Stomach (tissue), 8 donors: ENCODE measurements at regions not wholly inside any gene's neighbourhood (a gene's known extent, or its start where the extent isn't known, plus 50 kb on each side); places are given as distances from the start of the nearest gene placed in this dataset.

Experiments
- DNase-seq, 2 donors: peaks; one replicate each; pipeline versions ENCODE4 v3.0.0 to v3.0.0-alpha.2; 2013 to 2019
- H3K27ac ChIP-seq, 5 donors: fragments of 200-600 bp in 4 of 5; sonication (generic) in 4 of 5; one replicate each; pipeline ENCODE4 v1.5.1; 2013 to 2019; ENCODE audit warnings: mild to moderate bottlenecking in 1 of 5, moderate library complexity in 1 of 5
- H3K27me3 ChIP-seq, 3 donors: fragments of 200-600 bp; sonication (generic); one replicate each; pipeline ENCODE4 v1.5.1; 2017 to 2019; ENCODE audit warnings: mixed run types in 1 of 3
- H3K36me3 ChIP-seq, 4 donors: fragments of 200-600 bp; sonication (generic); 1 replicate in 3 of 4; 2 replicates in 1 of 4; pipeline ENCODE4 v1.5.1; 2016 to 2019
- H3K4me1 ChIP-seq, 4 donors: fragments of 200-600 bp; sonication (generic); one replicate each; pipeline ENCODE4 v1.5.1; 2016 to 2019
- H3K4me3 ChIP-seq, 4 donors: fragments of 200-600 bp; sonication (generic) in 3 of 4; one replicate each; pipeline ENCODE4 v1.5.1; 2016 to 2019; ENCODE audit warnings: mild to moderate bottlenecking in 1 of 4
- H3K9me3 ChIP-seq, 4 donors: fragments of 200-600 bp; sonication (generic); one replicate each; pipeline ENCODE4 v1.5.1; 2016 to 2019
- CTCF ChIP-seq, 7 experiments: fragments of 450-650 bp in 4 of 7; fragments of 200-600 bp in 3 of 7; sonication (generic) in 3 of 7; IDR thresholded peaks; one replicate each; pipeline ENCODE4 v1.5.1; 2016 to 2019; ENCODE audit warnings: antibody characterized with exemption in 7 of 7, control low read depth in 2 of 7, mild to moderate bottlenecking in 1 of 7
- EP300 ChIP-seq: sonication (generic); formaldehyde crosslinking; IDR thresholded peaks from one replicate; pipeline ENCODE4 v1.6.1; 2017; ENCODE audit warnings: antibody characterized with exemption
- POLR2A ChIP-seq, 4 donors: fragments of 450-650 bp; IDR thresholded peaks; one replicate each; pipeline ENCODE4 v1.6.1; 2016; ENCODE audit warnings: antibody characterized with exemption in 4 of 4, control low read depth in 2 of 4, mild to moderate bottlenecking in 1 of 4, moderate library complexity in 1 of 4
- POLR2AphosphoS5 ChIP-seq, 3 donors: sonication (generic); formaldehyde crosslinking; IDR thresholded peaks; one replicate each; pipeline ENCODE4 v1.6.1; 2016; ENCODE audit warnings: antibody characterized with exemption in 3 of 3
- WGBS, 5 donors: extraction: QIAGEN DNeasy Blood & Tissue Kit in 3 of 5; methylation state at CpG; one replicate each; pipeline versions ENCODE4 v1.1.5 to v1.1.7; 2013 to 2018; 5-methylcytosine and 5-hydroxymethylcytosine counted together
- intact Hi-C: fragments of 100-400 bp; cut with DNase I; formaldehyde crosslinking; loops from one replicate; pipeline ENCODE4 v1.15.1; 2023; ENCODE audit warnings: low total_unique reads
- donor health status: healthy with polysubstance abuse.
- donor health status: Bipolar disorder and iron deficiency.
- donor health status: healthy.

- 62 to 79% (median 70%) methylated on average over 3 of the region's 3 CpGs for WGBS, 5 donors
- TF ChIP-seq EP300 (no peak), POLR2A (IDR thresholded peaks at IDR 0.05) (no peak), CTCF (IDR thresholded peaks at IDR 0.05) (no peak), POLR2AphosphoS5 (IDR thresholded peaks at IDR 0.05) (no peak)
- Histone ChIP-seq H3K4me3 (no peak overlapping the region), H3K9me3 (peaks cover 0 to 7% (median 0%) of the 10 kb centered on the region in 4 donors), H3K36me3 (no peaks in the 10 kb centered on the region), H3K4me1 (no peaks in the 10 kb centered on the region), H3K27ac (no peak overlapping the region), H3K27me3 (peaks cover 0 to 27% (median 0%) of the 10 kb centered on the region in 3 donors)
- DNase-seq = no peak
- intact Hi-C loops = no loop called here
These were observed 78.2 kb upstream of the SULF2 start for GRCh38 chr20:47863315-47863965.

GRCh38 chr20:47862574-47863240, 77.4 kb upstream of the SULF2 start:
- Histone ChIP-seq H3K4me1 (peaks cover 0 to under 1% (median 0%) of the 10 kb centered on the region in 4 donors), H3K36me3 (no peaks in the 10 kb centered on the region), H3K27me3 (peaks cover 0 to 20% (median 0%) of the 10 kb centered on the region in 3 donors), H3K4me3 (no peak overlapping the region), H3K9me3 (peaks cover 0 to 7% (median 0%) of the 10 kb centered on the region in 4 donors), H3K27ac (no peak overlapping the region)
- TF ChIP-seq CTCF (IDR thresholded peaks at IDR 0.05) (no peak), POLR2AphosphoS5 (IDR thresholded peaks at IDR 0.05) (no peak), POLR2A (IDR thresholded peaks at IDR 0.05) (no peak), EP300 (no peak)
- intact Hi-C loops = no loop called here
- DNase-seq = no peak
- 71 to 87% (median 84%) methylated on average over 4 of the region's 4 CpGs for WGBS, 5 donors

- Histone ChIP-seq H3K4me3 (no peak overlapping the region), H3K27me3 (peaks cover 0 to 8% (median 0%) of the 10 kb centered on the region in 3 donors), H3K9me3 (peaks cover 0 to 7% (median 0%) of the 10 kb centered on the region in 4 donors), H3K27ac (no peak overlapping the region), H3K4me1 (peaks cover 0 to 9% (median 0%) of the 10 kb centered on the region in 4 donors), H3K36me3 (no peaks in the 10 kb centered on the region)
- no peak for TF ChIP-seq CTCF (IDR thresholded peaks at IDR 0.05)
- no peak for TF ChIP-seq EP300
- no peak for TF ChIP-seq POLR2A (IDR thresholded peaks at IDR 0.05)
- TF ChIP-seq POLR2AphosphoS5 (IDR thresholded peaks at IDR 0.05) = no peak
- no peak for DNase-seq
- WGBS, 5 donors = 85 to 92% (median 90%) methylated on average over 5 of the region's 5 CpGs
- intact Hi-C loops = no loop called here
These were observed 75.8 kb upstream of the SULF2 start for GRCh38 chr20:47861116-47861515.

GRCh38 chr20:47860049-47860830, 75.0 kb upstream of the SULF2 start:
- Histone ChIP-seq H3K4me3 (no peak overlapping the region), H3K4me1 (peaks cover 0 to 9% (median 0%) of the 10 kb centered on the region in 4 donors), H3K36me3 (no peaks in the 10 kb centered on the region), H3K27ac (no peak overlapping the region), H3K9me3 (peaks cover 0 to 7% (median under 1%) of the 10 kb centered on the region in 4 donors), H3K27me3 (peaks cover 0 to 5% (median 0%) of the 10 kb centered on the region in 3 donors)
- no peak for DNase-seq
- TF ChIP-seq EP300 (no peak), POLR2AphosphoS5 (IDR thresholded peaks at IDR 0.05) (no peak), CTCF (IDR thresholded peaks at IDR 0.05) (no peak), POLR2A (IDR thresholded peaks at IDR 0.05) (no peak)
- 73 to 90% (median 86%) methylated on average over 9 to 14 of the region's 14 CpGs for WGBS, 5 donors
- intact Hi-C loops = no loop called here
